Natural killer cell (primary cell): ENCODE measurements at regions not wholly inside any gene's neighbourhood (a gene's known extent, or its start where the extent isn't known, plus 50 kb on each side); places are given as distances from the start of the nearest gene placed in this dataset.

Experiments
- ATAC-seq, 3 donors: fragments of 150-1000 bp in 2 of 3; fragments of 200-7000 bp in 1 of 3; cut with Tn5 transposase; 1 replicate in 1 of 3; 2 replicates in 2 of 3; pipeline ENCODE4 v1.10.0; 2021; ENCODE audit warnings: mild to moderate bottlenecking in 2 of 3, moderate library complexity in 2 of 3
- DNase-seq, 2 donors: peaks; one replicate each; pipeline versions ENCODE4 v3.0.0 to v3.0.0-alpha.2; 2013 to 2021; ENCODE audit warnings: mixed read lengths in 1 of 2
- H3K27ac ChIP-seq: one replicate; pipeline ENCODE4 v1.5.1; 2013; ENCODE audit warnings: mild to moderate bottlenecking, low read length
- H3K27me3 ChIP-seq: one replicate; pipeline ENCODE4 v1.6.1; 2013; ENCODE audit warnings: low read length; ENCODE audit not compliant: control insufficient read depth, insufficient read depth
- H3K36me3 ChIP-seq: one replicate; pipeline ENCODE4 v1.6.1; 2013; ENCODE audit warnings: low read length; ENCODE audit not compliant: control insufficient read depth, insufficient read depth
- H3K4me1 ChIP-seq: one replicate; pipeline ENCODE4 v1.6.1; 2013; ENCODE audit warnings: low read length; ENCODE audit not compliant: control insufficient read depth, insufficient read depth
- H3K4me3 ChIP-seq: one replicate; pipeline ENCODE4 v1.5.1; 2013; ENCODE audit warnings: low read length
- H3K9me3 ChIP-seq: one replicate; pipeline ENCODE4 v1.6.1; 2013; ENCODE audit warnings: low read length; ENCODE audit not compliant: control insufficient read depth, insufficient read depth
- H3K27ac Mint-ChIP-seq, 2 donors: one replicate each; pipeline ENCODE4 v1.8.0; 2022; ENCODE audit warnings: mild to moderate bottlenecking in 2 of 2, mixed read lengths in 2 of 2, moderate library complexity in 1 of 2
- H3K27me3 Mint-ChIP-seq, 2 donors: one replicate each; pipeline ENCODE4 v1.8.0; 2022; ENCODE audit warnings: low read depth in 2 of 2, mixed read lengths in 2 of 2
- H3K36me3 Mint-ChIP-seq: one replicate; pipeline ENCODE4 v1.8.0; 2022; ENCODE audit warnings: mixed read lengths
- H3K4me1 Mint-ChIP-seq, 2 donors: one replicate each; pipeline ENCODE4 v1.8.0; 2022; ENCODE audit warnings: mixed read lengths in 2 of 2
- H3K4me3 Mint-ChIP-seq: one replicate; pipeline ENCODE4 v1.8.0; 2022; ENCODE audit warnings: mild to moderate bottlenecking, moderate library complexity, mixed read lengths
- H3K9me3 Mint-ChIP-seq, 2 donors: one replicate each; pipeline ENCODE4 v1.8.0; 2022; ENCODE audit warnings: mixed read lengths in 2 of 2
- WGBS: methylation state at CpG from one replicate; pipeline ENCODE4 v1.1.7; 2013; ENCODE audit warnings: missing lambda C conversion rate; ENCODE audit not compliant: insufficient coverage; 5-methylcytosine and 5-hydroxymethylcytosine counted together
- intact Hi-C: fragments of 100-400 bp; cut with micrococcal nuclease; formaldehyde crosslinking; loops from one replicate; pipeline ENCODE4 v1.14.2; 2022
- TF ChIP-seq, protein P1 (sequence below): fragments of 200-600 bp; IDR thresholded peaks from one replicate; pipeline ENCODE4 v1.8.0; 2022; ENCODE audit warnings: antibody characterized with exemption

DNA sequence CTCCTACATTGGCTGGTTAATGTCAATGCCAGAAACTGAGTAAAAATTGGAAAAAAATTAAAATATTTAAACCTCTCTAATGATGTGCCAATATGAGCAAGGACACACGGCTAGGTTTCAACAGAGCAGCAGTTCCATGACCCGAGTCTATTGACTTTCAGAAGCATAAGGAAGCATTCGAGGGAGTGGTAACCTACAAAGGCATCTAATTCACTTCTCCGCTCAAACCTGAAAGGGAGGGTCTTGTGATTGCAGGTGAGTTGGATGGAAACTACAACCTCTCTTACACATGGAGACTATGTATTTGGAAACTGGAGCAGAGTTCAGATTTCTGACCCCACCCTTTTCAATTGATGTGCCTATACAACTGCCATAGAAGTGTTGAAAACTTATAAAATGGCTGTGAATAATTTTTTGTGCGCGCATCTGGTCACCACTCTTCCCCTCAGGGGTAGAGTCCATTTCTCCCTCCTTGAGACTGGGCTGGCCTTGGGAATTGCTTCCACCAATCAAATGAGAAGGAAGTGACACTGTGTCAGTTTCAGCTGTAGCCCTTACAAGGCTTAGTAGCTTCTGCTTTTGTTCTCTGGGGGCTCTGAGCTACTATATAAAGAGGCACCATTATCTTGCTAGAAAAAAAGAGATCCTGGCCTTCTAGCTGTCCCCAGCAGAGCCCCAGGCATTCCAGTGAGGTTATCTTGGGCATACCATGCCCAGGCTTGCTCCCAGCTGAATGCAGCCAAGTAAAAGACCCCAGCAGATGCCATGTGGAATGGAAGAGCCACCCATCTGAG lies 278.0 kb downstream of the EPHA4 start:
- Mint-ChIP-seq H3K9me3 (no peaks in the 10 kb centered on the region), H3K36me3 (no peaks in the 10 kb centered on the region), H3K4me1 (peaks cover 2% of the 10 kb centered on the region in 2 donors), H3K27ac (no peak overlapping the region), H3K4me3 (no peak overlapping the region), H3K27me3 (peaks cover 2 to 12% of the 10 kb centered on the region in 2 donors)
- Histone ChIP-seq H3K27ac (no peak overlapping the region), H3K36me3 (no peaks in the 10 kb centered on the region), H3K27me3 (no peaks in the 10 kb centered on the region), H3K4me1 (no peaks in the 10 kb centered on the region), H3K4me3 (no peak overlapping the region), H3K9me3 (no peaks in the 10 kb centered on the region)
- ATAC-seq (no peak), DNase-seq (no peak)
- WGBS = 78% methylated on average over 5 of the region's 6 CpGs
- TF ChIP-seq, protein P1, sequence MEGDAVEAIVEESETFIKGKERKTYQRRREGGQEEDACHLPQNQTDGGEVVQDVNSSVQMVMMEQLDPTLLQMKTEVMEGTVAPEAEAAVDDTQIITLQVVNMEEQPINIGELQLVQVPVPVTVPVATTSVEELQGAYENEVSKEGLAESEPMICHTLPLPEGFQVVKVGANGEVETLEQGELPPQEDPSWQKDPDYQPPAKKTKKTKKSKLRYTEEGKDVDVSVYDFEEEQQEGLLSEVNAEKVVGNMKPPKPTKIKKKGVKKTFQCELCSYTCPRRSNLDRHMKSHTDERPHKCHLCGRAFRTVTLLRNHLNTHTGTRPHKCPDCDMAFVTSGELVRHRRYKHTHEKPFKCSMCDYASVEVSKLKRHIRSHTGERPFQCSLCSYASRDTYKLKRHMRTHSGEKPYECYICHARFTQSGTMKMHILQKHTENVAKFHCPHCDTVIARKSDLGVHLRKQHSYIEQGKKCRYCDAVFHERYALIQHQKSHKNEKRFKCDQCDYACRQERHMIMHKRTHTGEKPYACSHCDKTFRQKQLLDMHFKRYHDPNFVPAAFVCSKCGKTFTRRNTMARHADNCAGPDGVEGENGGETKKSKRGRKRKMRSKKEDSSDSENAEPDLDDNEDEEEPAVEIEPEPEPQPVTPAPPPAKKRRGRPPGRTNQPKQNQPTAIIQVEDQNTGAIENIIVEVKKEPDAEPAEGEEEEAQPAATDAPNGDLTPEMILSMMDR = no peak
- intact Hi-C loops = no loop called here

GRCh38 chr2:221304916-221305315 lies 267.2 kb downstream of the EPHA4 start:
- Mint-ChIP-seq H3K4me3 (no peak overlapping the region), H3K36me3 (no peaks in the 10 kb centered on the region), H3K4me1 (no peaks in the 10 kb centered on the region), H3K9me3 (no peaks in the 10 kb centered on the region), H3K27ac (no peak overlapping the region), H3K27me3 (peaks cover 0 to 3% of the 10 kb centered on the region in 2 donors)
- Histone ChIP-seq H3K27ac (no peak overlapping the region), H3K36me3 (no peaks in the 10 kb centered on the region), H3K27me3 (no peaks in the 10 kb centered on the region), H3K4me1 (no peaks in the 10 kb centered on the region), H3K4me3 (no peak overlapping the region), H3K9me3 (no peaks in the 10 kb centered on the region)
- TF ChIP-seq, protein P1 = no peak
- WGBS = 88% methylated on average over 2 of the region's 2 CpGs
- intact Hi-C loops = no loop called here
- ATAC-seq (no peak), DNase-seq (no peak)

DNA sequence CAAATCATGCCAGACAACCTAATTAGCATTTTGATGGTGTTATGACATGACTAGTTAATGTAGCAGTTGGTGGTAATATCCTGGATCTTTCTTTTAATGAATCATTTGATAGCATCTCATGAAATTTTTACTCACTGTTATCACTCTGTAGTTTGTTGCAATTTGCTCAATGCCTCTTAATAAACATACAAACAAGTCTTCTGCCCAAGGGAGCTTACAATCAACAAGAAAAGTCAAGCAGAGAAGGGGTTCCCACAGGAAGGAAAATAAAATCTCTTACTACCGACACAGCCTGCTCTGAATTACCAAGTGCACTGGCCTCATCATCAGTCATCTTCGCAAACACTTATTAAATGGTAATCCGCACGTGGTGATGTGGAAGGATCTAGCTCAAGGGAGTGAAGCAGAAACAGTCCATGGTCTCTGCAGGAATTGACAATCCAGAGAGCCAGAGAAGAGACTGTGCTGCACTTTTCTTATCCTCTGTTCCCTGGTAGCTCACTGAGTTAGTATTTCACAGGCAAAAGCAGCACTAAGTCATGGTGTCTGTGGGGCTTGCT lies 263.5 kb downstream of the EPHA4 start:
- no peak overlapping the region for H3K27ac ChIP-seq
- no peak overlapping the region for H3K27ac Mint-ChIP-seq
- 93% methylated on average over 4 of the region's 4 CpGs for WGBS
- no peaks in the 10 kb centered on the region for H3K36me3 ChIP-seq
- no peaks in the 10 kb centered on the region for H3K36me3 Mint-ChIP-seq
- no peak overlapping the region for H3K4me3 ChIP-seq
- ATAC-seq = no peak
- no peaks in the 10 kb centered on the region for H3K9me3 Mint-ChIP-seq
- TF ChIP-seq, protein P1 = no peak
- H3K9me3 ChIP-seq = no peaks in the 10 kb centered on the region
- no peaks in the 10 kb centered on the region for H3K27me3 ChIP-seq
- intact Hi-C loops = no loop called here
- no peak for DNase-seq
- no peaks in the 10 kb centered on the region for H3K4me1 ChIP-seq
- H3K4me3 Mint-ChIP-seq = no peak overlapping the region
- no peaks in the 10 kb centered on the region for H3K4me1 Mint-ChIP-seq
- H3K27me3 Mint-ChIP-seq = no peaks in the 10 kb centered on the region
